Tibial nerve (tissue), 4 donors: ENCODE measurements at regions not wholly inside any gene's neighbourhood (a gene's known extent, or its start where the extent isn't known, plus 50 kb on each side); places are given as distances from the start of the nearest gene placed in this dataset.

ENCODE experiments used
- CTCF ChIP-seq, 5 experiments: fragments of 200-600 bp in 3 of 5; fragments of 450-650 bp in 2 of 5; sonication (generic) in 3 of 5; IDR thresholded peaks; one replicate each; pipeline ENCODE4 v1.5.1; 2016 to 2019; ENCODE audit warnings: antibody characterized with exemption in 5 of 5, mild to moderate bottlenecking in 3 of 5, moderate library complexity in 2 of 5
- EP300 ChIP-seq, 2 donors: sonication (generic); formaldehyde crosslinking; IDR thresholded peaks; one replicate each; pipeline ENCODE4 v1.6.1; 2017; ENCODE audit warnings: antibody characterized with exemption in 2 of 2, mild to moderate bottlenecking in 1 of 2

- TF ChIP-seq CTCF (IDR thresholded peaks at IDR 0.05) (no peak), EP300 (IDR thresholded peaks at IDR 0.05) (no peak)
Observed at GRCh38 chr6:149157126-149157525, 160.4 kb upstream of the TAB2 start.
